IPS DF 4.7 (cell line): ENCODE measurements at regions not wholly inside any gene's neighbourhood (a gene's known extent, or its start where the extent isn't known, plus 50 kb on each side); places are given as distances from the start of the nearest gene placed in this dataset.

Experiments
- DNase-seq: peaks from one replicate; pipeline ENCODE4 v3.0.0-alpha.2; 2013; ENCODE audit warnings: low spot score; ENCODE audit errors: extremely low read depth

DNA sequence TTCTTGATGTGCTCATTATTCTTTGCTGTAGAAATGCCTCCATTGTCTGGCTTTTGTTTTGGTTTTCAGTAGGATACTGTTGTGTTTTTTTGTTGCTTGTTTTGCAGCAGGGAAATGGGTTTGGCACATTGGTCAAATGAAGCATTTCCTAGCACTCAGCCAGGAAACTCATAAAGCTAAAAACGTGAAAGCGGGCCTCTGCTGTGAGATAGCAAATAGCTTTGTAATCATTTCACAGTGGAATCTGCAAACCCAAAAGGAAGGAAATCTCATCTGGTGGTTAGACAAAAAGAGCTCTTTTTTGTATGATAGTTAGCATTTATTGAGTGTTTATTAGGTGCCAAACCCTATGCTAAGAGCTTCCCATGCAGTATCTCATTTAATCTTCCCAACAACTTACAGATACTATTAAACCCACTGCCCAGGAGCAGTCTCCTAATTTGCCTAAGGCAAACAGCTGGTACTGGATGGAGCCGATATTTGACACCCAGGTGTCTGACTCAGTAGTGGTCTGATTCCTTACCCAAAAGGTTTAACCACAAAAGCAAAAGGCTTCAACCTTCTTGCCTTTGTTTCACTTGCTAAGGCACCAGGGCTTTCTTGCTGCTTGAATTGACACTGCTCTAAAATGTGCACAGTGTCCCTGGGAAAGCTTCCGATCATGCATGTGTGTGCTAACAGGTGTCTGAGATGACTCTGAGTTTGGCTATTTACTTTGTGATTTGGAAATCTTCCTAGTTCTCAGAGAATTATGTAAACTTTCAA, 527.9 kb upstream of the MDFIC2 start:
- no peak for DNase-seq

DNA sequence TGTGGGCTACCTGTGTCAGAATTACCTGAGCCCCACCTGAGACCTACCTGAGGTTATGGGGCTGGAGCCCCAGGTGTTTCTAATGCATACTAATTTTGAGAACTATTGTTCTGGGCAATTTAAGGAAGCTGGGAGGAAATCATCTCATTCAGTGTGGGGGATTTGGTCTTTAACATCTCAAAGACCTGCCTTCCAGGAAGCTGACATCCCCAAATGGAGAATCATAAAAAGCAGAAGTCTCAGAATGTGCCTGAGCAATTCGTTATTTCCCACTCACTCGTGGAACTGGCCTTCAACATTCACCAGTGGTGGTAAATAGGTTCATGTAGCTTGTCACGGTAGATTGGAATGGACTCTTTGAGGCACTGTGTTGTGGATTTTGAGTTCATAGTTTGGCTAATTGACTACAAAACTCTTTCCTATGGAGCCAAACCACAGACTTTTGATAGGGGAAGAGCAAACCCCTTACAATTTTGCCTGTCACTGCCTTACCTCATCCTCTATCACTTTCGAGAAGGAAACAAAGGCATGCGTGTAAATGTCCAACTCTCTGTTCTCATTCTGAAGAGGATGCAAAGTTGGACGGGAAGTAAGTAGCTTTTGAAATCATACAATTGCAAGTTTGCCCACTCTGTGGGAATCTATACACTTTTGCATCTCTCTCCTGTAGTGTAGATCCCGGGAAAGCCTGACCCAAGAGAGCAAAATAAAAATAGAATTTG, 521.0 kb upstream of the MDFIC2 start:
- DNase-seq: no peak

DNA sequence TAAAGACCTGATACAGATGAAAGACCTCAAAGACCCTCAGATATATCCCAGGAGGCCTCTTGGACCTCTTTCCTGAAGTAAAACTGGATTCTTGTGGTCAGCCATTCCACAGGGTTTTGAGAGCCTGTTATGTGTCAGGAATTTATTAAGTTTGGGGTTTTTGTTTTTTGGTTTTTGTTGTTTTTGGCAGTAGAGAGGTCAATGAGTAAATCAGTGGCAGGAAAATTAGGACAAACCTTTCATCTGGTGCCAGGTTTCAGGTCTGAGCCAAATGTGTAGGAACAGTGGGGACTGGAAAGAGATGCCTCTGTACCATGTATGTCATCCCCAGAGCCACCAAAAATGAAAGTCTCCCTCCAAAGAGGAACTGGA, 520.4 kb upstream of the MDFIC2 start:
- DNase-seq: no peak

DNA sequence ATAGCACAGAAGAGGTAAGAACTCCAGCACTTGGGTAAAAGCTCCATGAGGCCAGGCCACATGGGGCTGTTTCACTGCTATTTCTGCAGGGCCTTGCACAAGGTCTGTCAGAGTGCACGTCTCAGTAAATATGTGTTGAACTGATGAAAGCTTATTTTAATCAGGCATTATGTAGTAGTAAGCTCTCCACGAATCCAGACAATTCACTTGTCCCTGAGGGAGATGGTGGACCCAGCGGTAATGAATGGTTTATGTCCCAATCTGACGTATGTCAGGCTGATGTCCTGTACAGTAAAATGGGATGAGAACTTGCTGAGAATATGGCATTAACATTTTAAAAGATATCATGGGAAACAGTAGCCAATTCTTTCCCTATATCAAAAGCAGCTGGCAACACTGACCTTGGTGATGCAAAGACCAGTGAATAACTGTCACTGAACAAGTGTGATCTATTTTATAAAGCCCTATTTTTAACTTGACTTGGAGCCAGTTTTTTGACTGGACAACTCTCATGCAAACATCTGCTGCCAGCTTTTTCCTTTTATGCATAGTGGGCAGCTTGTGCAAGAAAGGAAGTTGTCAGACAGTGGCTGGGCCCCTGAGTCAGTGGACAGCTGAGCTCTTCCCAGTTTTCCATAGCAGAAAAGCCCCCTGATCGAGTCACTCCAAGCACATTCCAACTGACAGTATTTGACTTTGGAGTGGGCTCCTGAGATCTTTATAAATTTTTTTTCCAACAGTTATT, 519.8 kb upstream of the MDFIC2 start:
- no peak for DNase-seq

DNA sequence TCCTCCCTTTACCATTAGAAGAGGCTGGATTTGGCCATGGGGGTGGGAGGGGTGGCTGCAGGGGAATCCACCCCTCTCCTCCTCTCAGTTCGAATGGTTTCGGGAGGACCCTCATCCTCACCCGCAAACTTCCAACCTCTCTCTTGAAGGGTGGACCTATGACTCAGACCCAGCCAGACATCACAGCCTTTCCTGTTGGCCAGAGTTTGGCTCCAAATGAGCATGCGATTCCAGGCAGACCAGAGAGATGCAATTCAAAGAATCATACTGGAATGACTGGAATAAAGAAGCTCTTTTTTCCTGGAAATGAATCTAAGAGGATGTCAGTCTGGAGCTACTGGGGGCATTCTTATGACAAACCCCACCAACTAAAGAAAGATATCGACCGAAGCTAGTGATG, 516.7 kb upstream of the MDFIC2 start:
- DNase-seq: no peak

DNA sequence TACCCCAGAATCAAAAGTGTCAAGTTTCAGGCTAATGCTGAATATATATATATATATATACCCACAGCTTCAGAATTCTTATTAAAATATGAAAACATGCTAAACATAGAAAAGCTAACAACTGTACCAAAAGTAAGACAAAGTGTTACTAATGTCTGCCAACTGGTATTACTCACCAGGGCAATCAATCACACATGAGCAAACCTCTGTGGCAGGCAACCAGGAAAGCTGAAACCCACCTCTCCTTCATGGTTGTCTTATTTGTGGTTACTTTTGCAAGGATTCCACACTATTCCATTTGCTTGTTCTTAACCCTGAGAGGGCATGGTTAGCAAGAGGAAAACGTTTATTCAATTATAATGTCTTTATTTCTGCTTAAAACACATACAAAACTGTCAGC, 512.3 kb upstream of the MDFIC2 start:
- DNase-seq: no peak

DNA sequence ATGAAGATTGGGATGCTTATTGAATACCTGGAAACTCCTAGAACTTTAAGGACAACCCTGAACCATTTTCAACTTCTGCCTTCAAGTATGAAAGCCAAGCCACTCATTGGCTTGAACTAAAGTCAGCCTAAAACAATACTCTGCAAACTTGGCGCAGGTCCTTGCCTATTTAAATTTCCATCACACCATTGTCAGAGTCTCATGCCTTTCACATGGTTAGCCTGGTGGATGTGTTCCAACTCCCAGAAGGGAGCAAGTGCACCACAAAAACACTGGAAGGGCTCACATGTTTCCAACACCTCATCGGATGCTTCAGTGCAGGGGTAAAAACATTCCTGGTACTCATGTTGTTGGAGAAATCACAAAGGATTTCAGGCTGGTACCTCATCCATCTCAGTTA, 511.6 kb upstream of the MDFIC2 start:
- no peak for DNase-seq

DNA sequence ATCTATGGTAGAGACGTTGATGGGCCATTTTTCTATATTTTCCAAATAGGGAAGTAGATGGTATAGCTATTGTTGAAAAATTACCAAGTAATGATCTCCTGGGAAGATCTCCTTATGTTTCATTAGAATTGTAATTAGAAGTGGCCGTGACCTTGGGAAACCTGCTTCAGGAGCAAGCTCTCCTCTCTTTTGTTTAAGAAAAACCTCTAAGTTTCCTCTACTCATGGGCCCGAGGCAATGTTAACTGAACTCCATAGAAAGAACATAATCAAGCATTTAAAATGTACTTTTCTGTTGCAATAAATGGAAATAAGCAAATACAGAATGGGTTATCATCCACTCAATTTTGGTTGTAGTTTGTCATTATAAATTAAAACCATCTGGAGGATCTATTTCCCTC, 511.2 kb upstream of the MDFIC2 start:
- no peak for DNase-seq

DNA sequence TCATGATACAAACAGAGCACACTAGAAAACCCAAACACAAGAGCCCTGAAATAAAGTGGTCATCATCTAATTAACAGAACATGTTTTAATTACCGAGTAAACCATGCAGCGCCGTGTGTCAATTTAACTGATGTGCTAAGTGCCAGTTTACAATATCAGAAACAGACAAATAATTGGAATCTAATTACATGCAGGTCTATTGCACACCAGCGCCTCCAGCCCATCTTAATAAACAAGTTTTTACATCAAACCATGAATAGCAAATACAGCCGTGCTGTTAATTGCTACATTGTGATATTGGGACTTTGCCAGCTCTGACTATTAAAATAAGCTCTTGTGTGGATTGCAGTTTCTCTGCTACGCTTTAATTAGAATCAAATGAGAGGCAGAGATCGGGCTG, 510.2 kb upstream of the MDFIC2 start:
- no peak for DNase-seq

DNA sequence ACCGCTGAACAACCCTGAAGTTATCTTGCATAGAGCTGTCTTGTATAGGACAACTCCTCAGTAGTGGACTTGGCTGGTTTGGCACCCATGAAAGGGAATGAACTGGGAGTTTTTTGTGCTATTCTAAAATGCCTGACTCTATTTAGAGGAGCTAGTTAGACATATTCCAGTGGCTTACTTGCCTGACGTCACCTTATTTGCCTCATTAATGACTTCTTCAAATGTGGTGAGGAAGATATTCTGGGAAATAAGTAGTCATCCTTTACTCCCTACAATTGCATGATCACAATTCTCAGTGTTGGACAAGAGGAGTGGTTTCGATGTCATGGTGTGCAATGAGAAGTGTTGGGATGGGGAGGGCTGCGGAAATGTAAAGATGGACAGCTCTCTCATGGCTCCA, 509.2 kb upstream of the MDFIC2 start:
- DNase-seq: no peak

DNA sequence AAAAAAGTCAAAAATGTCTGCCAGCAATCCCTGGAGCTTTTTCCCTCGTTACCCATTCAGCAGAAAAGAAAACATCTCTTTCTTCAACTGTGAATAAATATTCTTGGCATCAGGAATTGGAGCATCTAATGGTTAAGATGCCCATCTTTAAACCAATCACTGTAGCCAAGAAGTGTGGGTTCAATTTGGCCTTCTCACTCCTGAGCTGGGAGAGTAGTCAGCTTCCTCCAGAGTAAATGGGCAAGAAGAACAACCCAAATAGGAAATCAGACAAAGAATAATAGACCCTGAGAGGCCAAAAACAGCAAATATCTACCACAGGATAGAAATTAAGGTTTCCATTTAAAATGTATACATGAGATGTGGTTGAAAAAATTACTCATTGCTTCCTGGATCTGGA, 508.0 kb upstream of the MDFIC2 start:
- no peak for DNase-seq

DNA sequence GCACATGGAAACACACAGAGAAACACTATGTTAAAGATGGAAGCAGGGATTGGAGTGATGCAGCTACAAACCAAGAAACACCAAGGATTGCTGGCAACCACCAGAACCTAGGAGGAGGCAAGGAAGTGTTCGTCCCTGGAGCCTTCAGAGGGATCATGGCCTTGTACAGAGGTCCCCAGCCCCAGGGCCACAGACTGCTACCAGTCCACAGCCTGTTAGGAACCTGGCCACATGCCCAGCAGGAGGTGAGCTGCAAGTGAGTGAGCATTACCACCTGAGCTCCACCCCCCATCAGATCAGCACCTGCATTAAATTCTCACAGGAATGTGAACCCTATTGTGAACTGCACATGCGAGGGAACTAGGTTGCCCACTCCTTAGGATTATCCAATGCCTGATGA, 505.7 kb upstream of the MDFIC2 start:
- DNase-seq: no peak

DNA sequence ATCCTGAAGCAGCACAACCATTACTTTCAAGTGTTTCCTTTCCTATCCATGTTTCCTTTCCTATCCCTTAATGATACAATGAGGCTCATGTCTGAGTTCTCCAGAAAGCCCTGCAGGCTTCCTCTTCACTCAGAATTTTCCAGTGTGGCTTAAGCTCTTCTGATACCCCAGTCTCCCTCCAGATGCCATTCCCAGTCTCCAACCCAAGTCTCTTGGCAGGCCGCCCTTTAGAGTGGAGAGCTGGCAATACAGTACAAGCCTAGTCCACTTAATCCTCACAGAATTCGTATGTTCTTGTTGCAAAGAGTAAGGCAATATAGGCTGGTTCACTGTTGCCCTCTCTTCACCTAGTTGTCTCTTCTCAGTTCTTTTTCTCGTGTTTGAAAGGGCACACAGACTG, 503.9 kb upstream of the MDFIC2 start:
- no peak for DNase-seq

DNA sequence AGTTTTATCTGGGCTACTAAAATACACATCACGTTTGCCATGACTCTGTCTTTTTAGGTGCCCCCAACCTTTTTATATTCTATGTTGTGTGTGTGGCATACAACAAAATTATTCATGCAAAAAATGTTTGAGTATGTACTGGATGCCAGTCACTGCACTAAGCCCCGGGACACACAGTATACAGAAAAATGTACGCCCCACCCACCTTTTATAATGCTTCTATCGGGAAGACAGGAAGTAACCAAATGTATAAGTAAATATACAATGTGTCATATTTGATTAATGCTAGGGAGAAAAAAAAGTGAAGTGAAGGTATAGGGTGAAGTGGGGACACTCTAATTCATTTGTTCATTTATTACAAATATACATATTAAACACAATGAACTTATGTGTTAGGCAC, 503.4 kb upstream of the MDFIC2 start:
- DNase-seq: no peak

DNA sequence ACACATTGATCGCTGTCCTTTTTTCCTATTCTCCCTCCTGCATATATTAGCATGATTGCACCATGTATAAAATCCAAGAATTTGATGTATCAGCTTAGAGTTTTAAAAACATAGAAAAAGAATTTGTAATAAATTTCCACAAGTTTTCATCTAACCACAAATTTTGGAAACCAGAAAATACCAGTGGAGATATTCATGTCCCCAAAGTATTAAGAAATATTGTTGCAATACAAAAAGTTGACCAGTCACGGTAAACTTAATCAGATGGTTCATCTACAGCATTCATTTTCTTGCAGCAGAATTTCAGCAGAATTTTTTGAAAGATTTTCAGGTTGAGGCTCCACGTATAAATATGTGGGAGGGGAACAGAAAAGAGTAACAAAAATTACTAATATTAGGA, 500.9 kb upstream of the MDFIC2 start:
- no peak for DNase-seq

DNA sequence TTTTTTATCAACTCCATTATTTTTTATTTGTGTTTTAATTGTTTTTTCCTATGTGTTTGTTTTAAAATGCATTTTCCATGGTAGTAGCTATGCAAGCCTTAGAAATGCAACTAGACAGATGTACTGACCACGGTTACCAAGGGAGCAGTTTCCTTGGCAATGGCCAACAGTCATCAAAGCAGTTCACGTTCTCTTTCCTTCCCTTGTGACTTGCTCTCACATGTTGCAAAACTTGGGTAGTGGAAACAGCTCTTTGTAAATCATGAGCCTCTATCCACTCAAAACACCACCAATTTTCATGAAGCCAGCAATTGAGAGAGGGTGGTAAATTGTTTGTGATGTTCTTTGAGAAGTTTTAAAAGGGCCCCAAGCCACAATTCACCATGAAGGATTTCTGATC, 499.4 kb upstream of the MDFIC2 start:
- no peak for DNase-seq

DNA sequence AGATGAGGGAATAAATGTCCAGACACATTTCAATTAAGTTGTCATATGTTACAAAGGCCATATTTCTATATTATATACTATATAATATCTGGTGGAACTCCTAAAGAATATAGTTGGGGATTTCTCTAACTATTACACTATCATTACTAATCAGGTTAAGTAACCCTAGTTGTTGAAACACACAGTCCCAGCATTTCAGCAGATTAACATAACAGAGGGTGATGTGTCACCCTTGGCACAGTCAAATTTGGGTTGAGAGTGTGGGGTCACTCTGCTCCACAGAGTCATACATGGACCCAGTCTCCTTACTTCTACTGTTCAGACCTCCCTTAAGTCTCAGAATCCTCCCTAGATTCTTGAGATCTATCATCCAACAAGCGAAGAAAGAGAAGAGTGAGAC, 496.4 kb upstream of the MDFIC2 start:
- no peak for DNase-seq

DNA sequence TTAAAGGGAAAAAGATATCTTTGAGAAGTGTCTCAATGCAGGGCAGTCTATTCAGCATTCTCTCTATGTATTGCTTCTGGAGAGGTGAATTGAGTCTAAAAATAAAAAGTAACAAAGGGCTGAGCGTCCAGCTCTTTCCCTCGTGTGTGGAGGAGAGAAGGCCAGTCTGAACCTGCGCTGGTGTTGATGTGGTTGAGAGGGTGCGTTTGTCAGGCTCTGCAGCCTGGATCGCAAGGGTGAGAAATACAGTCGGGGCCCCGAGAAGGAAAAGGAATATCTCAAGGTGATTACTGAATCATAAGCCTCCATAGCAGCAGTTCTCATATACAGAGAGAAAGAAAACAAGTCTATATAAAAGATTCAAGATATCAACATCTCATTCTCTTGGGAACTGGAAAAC, 494.1 kb upstream of the MDFIC2 start:
- no peak for DNase-seq

DNA sequence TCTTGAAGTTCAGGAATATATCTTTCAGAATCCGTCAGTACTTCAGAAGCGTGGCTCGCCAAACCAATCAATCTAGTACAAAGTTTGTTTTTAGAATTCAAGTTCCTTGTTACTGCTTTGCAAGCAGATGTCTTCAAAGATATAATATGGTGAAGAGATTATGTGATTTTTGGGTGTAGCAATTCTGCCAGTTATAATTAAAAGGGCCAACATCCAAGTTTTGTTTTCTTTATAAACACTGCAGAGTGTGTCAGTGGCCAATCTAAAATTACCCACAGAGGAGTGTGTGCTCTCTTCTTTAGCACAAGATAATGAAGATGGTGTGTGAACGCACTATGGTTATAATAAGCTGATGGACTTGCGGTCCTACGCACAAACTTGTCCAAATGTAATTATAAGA, 493.6 kb upstream of the MDFIC2 start:
- no peak for DNase-seq

DNA sequence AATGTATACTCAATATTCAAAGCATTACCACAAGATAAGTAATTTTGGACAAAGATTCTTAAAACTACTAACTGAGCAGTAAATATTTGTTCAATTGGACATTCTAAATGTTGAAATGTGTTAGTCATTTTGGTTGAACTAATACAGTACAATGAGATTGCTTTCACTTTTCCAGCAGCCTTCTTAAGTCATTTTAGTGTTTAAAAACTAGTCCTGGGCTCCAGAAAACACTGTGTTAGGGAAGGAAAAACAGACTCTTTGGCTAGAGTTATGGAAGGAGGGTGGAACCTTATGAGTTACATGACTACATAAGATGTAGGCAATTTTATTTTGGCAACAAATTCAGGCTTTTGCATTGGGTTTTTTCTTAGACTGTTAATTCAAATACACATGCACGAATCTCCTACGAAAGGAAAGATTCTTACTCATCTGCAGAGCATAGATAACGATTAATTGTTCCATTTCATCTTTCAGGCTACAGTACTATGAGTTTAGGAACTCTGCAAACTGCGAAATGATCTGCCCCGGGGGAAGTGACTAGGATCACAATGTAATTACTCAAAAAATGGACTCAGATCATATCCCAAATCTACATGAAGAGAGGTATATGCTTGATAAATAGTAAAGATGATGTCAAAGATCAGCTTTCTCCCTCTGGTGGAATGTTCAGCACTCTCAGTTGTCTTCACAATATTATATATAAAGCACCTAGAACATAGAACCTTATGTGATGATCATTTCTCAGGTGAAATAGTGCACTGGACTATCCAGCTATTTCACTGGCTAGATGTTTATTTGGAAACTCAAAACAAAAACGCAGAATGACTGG, 492.8 kb upstream of the MDFIC2 start:
- no peak for DNase-seq

DNA sequence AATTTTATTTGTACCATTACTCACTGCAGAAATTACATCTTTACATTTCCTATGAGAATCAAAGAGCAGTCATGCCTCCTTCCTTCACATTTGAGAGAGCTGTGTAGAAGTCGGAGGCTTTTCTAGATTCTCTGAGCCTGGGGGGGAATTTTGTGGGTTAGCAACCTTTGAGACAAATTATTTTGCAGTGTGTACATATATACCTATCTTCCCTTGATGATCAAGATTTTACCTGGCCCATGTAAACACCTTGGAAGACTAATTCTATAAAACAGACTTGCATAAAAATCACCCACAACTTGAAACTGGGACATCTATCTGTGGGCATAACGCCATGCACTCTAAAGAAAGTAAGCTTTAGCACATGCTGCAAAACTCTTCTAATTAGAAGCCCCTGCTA, 491.5 kb upstream of the MDFIC2 start:
- no peak for DNase-seq

DNA sequence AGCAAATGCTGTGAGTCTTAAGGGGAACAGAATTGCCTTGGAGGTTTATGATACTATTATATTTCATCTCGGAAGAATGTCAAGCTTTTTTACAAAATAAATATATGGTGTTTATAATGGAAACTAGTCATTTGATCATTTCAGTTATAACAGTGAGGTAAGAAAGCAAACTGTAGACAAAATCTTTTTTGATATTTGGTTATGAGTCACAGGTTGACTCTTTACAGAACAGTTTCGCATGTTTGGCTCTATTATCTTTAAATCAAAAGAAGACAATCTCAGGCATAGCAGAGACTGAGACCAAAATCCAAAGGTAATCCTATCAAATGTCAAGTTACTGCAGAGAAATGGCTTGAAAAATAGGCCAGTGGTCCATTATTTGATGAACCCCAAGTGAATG, 490.9 kb upstream of the MDFIC2 start:
- DNase-seq: no peak
